ENCODE measurements at regions not wholly inside any gene's neighbourhood (a gene's known extent, or its start where the extent isn't known, plus 50 kb on each side); places are given as distances from the start of the nearest gene placed in this dataset.

GRCh38 chr15:94682171-94682570 lies 450.8 kb downstream of the MCTP2 start:
- H2AFZ ChIP-seq (ENCODE audit: low read length): no peak overlapping the region
- WGBS (ENCODE audit: low lambda C conversion rate): 0% methylated on average over 2 of the region's 3 CpGs
- no peaks in the 10 kb centered on the region for H3K4me1 ChIP-seq (ENCODE audit: insufficient read depth, low read length)
- ChIA-PET CTCF (ENCODE audit: low intra/inter-chr PET ratio, low total read pairs) (no interaction called here), POLR2A (no interaction called here)
- intact Hi-C loops (cut with micrococcal nuclease; ENCODE audit: unreplicated experiment): no loop called here
- no peaks in the 10 kb centered on the region for H3K36me3 ChIP-seq (replicated peaks in 1 of 2; ENCODE audit: control insufficient read depth in 1 of 2, insufficient read depth in 2 of 2, low read length in 2 of 2)
- DNase-seq (ENCODE audit: low spot score) (no peak), ATAC-seq (no peak), FAIRE-seq (no peak)
- no peaks in the 10 kb centered on the region for H3K79me2 ChIP-seq (ENCODE audit: insufficient read depth, low read length)
- no peak overlapping the region for H3K27ac ChIP-seq (ENCODE audit: extremely low read length, insufficient read depth, low read length)
- H4K20me1 ChIP-seq (ENCODE audit: insufficient read depth, low read length): no peaks in the 10 kb centered on the region
- no peaks in the 10 kb centered on the region for H3K27me3 ChIP-seq (ENCODE audit: control insufficient read depth in 1 of 2, insufficient read depth in 2 of 2, low read length in 2 of 2)
- in situ Hi-C loops (cut with HindIII; ENCODE audit: extremely low pct_ligation_motif_present, low pct_unique_long_range_greater_than_20kb): no loop called here
- no peak overlapping the region for H3K4me3 ChIP-seq (replicated peaks in 1 of 3; ENCODE audit: insufficient read depth in 1 of 3, low read depth in 2 of 3, low read length in 3 of 3)
- H3K4me2 ChIP-seq (ENCODE audit: low read depth, low read length): no peak overlapping the region
- no peak for TF ChIP-seq NFE2L1 (CRISPR knock-in tag; IDR thresholded peaks at IDR 0.05; ENCODE audit: borderline replicate concordance)
- no peak for TF ChIP-seq PBX3 (CRISPR knock-in tag; IDR thresholded peaks at IDR 0.05; ENCODE audit: borderline replicate concordance)
- TF ChIP-seq, protein P1, sequence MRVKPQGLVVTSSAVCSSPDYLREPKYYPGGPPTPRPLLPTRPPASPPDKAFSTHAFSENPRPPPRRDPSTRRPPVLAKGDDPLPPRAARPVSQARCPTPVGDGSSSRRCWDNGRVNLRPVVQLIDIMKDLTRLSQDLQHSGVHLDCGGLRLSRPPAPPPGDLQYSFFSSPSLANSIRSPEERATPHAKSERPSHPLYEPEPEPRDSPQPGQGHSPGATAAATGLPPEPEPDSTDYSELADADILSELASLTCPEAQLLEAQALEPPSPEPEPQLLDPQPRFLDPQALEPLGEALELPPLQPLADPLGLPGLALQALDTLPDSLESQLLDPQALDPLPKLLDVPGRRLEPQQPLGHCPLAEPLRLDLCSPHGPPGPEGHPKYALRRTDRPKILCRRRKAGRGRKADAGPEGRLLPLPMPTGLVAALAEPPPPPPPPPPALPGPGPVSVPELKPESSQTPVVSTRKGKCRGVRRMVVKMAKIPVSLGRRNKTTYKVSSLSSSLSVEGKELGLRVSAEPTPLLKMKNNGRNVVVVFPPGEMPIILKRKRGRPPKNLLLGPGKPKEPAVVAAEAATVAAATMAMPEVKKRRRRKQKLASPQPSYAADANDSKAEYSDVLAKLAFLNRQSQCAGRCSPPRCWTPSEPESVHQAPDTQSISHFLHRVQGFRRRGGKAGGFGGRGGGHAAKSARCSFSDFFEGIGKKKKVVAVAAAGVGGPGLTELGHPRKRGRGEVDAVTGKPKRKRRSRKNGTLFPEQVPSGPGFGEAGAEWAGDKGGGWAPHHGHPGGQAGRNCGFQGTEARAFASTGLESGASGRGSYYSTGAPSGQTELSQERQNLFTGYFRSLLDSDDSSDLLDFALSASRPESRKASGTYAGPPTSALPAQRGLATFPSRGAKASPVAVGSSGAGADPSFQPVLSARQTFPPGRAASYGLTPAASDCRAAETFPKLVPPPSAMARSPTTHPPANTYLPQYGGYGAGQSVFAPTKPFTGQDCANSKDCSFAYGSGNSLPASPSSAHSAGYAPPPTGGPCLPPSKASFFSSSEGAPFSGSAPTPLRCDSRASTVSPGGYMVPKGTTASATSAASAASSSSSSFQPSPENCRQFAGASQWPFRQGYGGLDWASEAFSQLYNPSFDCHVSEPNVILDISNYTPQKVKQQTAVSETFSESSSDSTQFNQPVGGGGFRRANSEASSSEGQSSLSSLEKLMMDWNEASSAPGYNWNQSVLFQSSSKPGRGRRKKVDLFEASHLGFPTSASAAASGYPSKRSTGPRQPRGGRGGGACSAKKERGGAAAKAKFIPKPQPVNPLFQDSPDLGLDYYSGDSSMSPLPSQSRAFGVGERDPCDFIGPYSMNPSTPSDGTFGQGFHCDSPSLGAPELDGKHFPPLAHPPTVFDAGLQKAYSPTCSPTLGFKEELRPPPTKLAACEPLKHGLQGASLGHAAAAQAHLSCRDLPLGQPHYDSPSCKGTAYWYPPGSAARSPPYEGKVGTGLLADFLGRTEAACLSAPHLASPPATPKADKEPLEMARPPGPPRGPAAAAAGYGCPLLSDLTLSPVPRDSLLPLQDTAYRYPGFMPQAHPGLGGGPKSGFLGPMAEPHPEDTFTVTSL (CRISPR knock-in tag; IDR thresholded peaks at IDR 0.05; ENCODE audit: borderline replicate concordance): no peak
- TF ChIP-seq, protein P2, sequence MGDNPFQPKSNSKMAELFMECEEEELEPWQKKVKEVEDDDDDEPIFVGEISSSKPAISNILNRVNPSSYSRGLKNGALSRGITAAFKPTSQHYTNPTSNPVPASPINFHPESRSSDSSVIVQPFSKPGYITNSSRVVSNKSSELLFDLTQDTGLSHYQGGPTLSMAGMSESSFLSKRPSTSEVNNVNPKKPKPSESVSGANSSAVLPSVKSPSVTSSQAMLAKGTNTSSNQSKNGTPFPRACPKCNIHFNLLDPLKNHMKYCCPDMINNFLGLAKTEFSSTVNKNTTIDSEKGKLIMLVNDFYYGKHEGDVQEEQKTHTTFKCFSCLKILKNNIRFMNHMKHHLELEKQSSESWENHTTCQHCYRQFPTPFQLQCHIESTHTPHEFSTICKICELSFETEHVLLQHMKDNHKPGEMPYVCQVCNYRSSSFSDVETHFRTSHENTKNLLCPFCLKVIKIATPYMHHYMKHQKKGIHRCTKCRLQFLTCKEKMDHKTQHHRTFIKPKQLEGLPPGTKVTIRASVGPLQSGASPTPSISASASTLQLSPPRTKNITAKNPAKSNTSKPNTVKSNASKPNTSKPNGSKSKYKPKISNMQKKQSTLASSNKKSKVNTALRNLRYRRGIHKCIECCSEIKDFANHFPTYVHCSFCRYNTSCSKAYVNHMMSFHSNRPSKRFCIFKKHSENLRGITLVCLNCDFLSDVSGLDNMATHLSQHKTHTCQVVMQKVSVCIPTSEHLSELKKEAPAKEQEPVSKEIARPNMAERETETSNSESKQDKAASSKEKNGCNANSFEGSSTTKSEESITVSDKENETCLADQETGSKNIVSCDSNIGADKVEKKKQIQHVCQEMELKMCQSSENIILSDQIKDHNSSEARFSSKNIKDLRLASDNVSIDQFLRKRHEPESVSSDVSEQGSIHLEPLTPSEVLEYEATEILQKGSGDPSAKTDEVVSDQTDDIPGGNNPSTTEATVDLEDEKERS (CRISPR knock-in tag; IDR thresholded peaks at IDR 0.05): no peak
- no peak for TF ChIP-seq UBTF (CRISPR knock-in tag; IDR thresholded peaks at IDR 0.05)
- TF ChIP-seq HNRNPL (IDR thresholded peaks at IDR 0.05; ENCODE audit: low read depth, low read length): no peak
- TF ChIP-seq ZNF224 (CRISPR knock-in tag; IDR thresholded peaks at IDR 0.05): no peak
- TF ChIP-seq SOX13 (IDR thresholded peaks at IDR 0.05): no peak
- TF ChIP-seq SOX13 (CRISPR knock-in tag; conservative IDR thresholded peaks at IDR 0.05 in 1 of 2, IDR thresholded peaks at IDR 0.05 in 1 of 2): no peak
- no peak for TF ChIP-seq ZNF17 (CRISPR knock-in tag; IDR thresholded peaks at IDR 0.05)
- BruUV-seq (replicated peaks): no TSS peak
- no peaks in the 10 kb centered on the region for H3K9me3 ChIP-seq (ENCODE audit: low read length)
- H3K9ac ChIP-seq (ENCODE audit: insufficient read depth, low read depth, low read length): no peak overlapping the region
